Activated CD4-positive, alpha-beta T cell treated with anti-CD3 and anti-CD28 coated beads, Interleukin-2, amount 10 ng/mL, durations not matched to agents 24 days and 14 days (primary cell): ENCODE measurements at regions not wholly inside any gene's neighbourhood (a gene's known extent, or its start where the extent isn't known, plus 50 kb on each side); places are given as distances from the start of the nearest gene placed in this dataset.

ENCODE experiments used
- DNase-seq: peaks from one replicate; pipeline ENCODE4 v3.0.0; 2022
- H3K27ac Mint-ChIP-seq: one replicate; pipeline ENCODE4 v1.8.0; 2022; ENCODE audit warnings: mild to moderate bottlenecking, mixed read lengths
- H3K27me3 Mint-ChIP-seq: one replicate; pipeline ENCODE4 v1.8.0; 2022; ENCODE audit warnings: mixed read lengths
- H3K36me3 Mint-ChIP-seq: one replicate; pipeline ENCODE4 v1.8.0; 2022; ENCODE audit warnings: low read depth, mild to moderate bottlenecking, mixed read lengths
- H3K4me1 Mint-ChIP-seq: one replicate; pipeline ENCODE4 v1.8.0; 2021; ENCODE audit warnings: mixed read lengths
- H3K4me3 Mint-ChIP-seq: one replicate; pipeline ENCODE4 v1.8.0; 2022; ENCODE audit warnings: mild to moderate bottlenecking, moderate library complexity, mixed read lengths
- H3K9me3 Mint-ChIP-seq: one replicate; pipeline ENCODE4 v1.8.0; 2021; ENCODE audit warnings: mixed read lengths
- intact Hi-C: fragments of 100-400 bp; cut with micrococcal nuclease; formaldehyde crosslinking; loops from one replicate; pipeline ENCODE4 v1.15.1; 2023

DNA sequence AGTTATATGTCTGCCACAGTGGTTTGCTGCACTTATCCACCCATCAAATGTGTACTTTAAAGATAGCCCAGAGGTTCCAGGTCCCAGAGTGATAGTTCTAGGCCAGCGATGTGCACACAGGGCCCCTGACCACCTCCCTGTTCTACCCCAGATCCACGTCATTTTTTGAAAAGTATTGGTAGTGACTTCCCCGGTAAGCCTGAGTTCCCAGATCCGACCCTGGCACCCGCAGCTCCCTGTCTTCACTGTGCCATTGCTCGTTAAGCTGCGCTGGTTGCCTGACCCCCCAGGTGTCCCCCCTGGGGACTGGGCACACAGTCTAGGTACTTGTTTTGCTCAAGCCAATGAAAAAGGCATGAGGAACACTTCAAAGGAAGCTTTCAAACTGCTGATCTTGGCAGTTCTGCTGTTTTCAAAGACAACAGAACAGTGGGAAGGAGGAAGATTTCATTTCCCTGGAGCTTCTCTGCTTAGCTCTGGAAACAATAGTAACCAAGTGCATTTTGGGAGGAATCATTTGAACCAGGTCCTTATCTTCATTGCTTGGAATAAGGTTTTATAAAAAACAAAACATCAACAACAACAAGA lies 116.3 kb upstream of the TAB2 start:
- Mint-ChIP-seq H3K9me3 (peaks cover 33% of the 10 kb centered on the region), H3K27ac (no peak overlapping the region), H3K4me3 (no peak overlapping the region), H3K27me3 (no peaks in the 10 kb centered on the region), H3K4me1 (peaks cover 19% of the 10 kb centered on the region), H3K36me3 (peaks cover 72% of the 10 kb centered on the region)
- no peak for DNase-seq
- intact Hi-C loops = no loop called here

DNA sequence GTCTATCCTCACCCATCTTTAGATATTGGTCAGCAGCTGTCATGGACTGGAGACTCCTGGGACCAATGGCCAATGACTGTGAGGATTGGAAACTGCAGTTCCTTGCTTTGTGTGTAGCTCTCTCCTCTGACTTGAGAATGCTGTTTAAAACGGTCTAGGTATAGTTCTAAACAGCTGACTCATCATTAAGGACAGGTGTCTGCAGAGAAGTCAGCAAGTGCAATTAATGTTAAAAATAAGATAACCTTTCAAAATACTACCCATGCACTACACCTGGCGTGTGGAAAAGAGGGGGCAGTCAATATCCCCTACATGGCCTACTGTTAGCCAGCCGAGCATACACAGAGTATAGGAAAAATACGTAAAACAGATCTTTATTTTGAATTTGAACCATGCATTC lies 115.4 kb upstream of the TAB2 start:
- Mint-ChIP-seq H3K4me1 (peaks cover 18% of the 10 kb centered on the region), H3K27me3 (no peaks in the 10 kb centered on the region), H3K27ac (no peak overlapping the region), H3K9me3 (peaks cover 33% of the 10 kb centered on the region), H3K4me3 (no peak overlapping the region), H3K36me3 (peaks cover 69% of the 10 kb centered on the region)
- DNase-seq = no peak
- intact Hi-C loops = no loop called here

DNA sequence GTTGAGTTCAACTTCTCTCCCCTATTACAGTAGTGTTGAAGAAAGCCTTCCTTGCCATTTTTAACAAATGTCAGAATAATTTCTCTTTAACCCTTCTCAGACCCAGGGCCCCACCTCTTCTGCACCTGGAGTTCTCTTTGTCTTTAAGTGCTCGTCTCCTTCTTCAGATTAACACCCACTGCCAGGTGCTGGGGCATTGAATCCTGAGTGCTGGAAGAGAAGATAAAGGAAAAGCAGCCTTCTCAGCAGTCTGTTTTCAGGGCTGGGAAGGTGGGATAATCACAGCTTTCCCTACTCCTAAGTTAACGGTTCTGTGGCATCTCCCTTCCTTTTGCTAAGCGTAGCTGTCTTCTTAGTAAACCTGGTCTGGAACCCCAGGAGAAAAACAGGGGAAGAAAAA lies 114.6 kb upstream of the TAB2 start:
- no peak for DNase-seq
- intact Hi-C loops = no loop called here
- no peaks in the 10 kb centered on the region for H3K27me3 Mint-ChIP-seq
- peaks cover 20% of the 10 kb centered on the region for H3K4me1 Mint-ChIP-seq
- H3K36me3 Mint-ChIP-seq = peaks cover 70% of the 10 kb centered on the region
- peaks cover 27% of the 10 kb centered on the region for H3K9me3 Mint-ChIP-seq
- H3K4me3 Mint-ChIP-seq = no peak overlapping the region
- peak overlapping the region; percentile 45 for H3K27ac Mint-ChIP-seq

- Mint-ChIP-seq H3K27me3 (no peaks in the 10 kb centered on the region), H3K36me3 (peaks cover 68% of the 10 kb centered on the region), H3K4me3 (no peak overlapping the region), H3K9me3 (peaks cover 26% of the 10 kb centered on the region), H3K27ac (peak overlapping the region; percentile 67), H3K4me1 (peaks cover 19% of the 10 kb centered on the region)
- DNase-seq = no peak
- intact Hi-C loops = no loop called here
Observed at GRCh38 chr6:149203509-149203908, 114.0 kb upstream of the TAB2 start.

DNA sequence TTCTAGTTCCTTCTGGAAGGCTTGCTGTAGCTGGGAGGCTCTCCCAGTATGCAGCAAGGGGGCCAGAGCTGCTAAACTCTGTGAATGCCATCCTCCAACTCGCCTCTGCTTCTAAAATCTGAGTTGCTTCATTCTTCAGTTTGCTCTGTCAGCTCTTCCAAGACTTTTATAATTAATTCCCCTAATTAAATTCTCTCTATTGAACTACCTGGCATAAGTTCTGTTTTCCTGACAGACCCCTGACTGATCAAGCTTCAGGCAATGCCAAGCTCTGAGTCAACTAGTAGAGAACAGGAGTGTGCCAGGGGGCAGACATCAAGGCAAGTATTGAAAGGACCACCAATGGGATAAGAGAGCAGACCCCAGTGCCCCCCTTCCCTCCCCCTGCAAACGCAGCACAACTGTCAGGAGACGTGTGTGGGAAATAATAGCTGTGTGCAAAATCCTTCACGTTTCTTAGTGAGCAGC lies 109.3 kb upstream of the TAB2 start:
- no peak overlapping the region for H3K4me3 Mint-ChIP-seq
- H3K36me3 Mint-ChIP-seq = peaks cover 59% of the 10 kb centered on the region
- H3K4me1 Mint-ChIP-seq = peaks cover 33% of the 10 kb centered on the region
- H3K27me3 Mint-ChIP-seq = no peaks in the 10 kb centered on the region
- DNase-seq = no peak
- intact Hi-C loops = no loop called here
- peak overlapping the region; percentile 35 for H3K27ac Mint-ChIP-seq
- peaks cover 21% of the 10 kb centered on the region for H3K9me3 Mint-ChIP-seq

GRCh38 chr6:149209871-149210775 lies 107.4 kb upstream of the TAB2 start:
- Mint-ChIP-seq H3K27ac (no peak overlapping the region), H3K27me3 (no peaks in the 10 kb centered on the region), H3K36me3 (peaks cover 46% of the 10 kb centered on the region), H3K4me3 (no peak overlapping the region), H3K4me1 (peaks cover 26% of the 10 kb centered on the region), H3K9me3 (peaks cover 21% of the 10 kb centered on the region)
- DNase-seq = peak; percentile 78
- intact Hi-C loops = loop anchor here (1.0 to 5.0 kb wide), 4 partner anchors 56 to 287 kb away; no protein-coding TSS in a partner anchor

- no peak overlapping the region for H3K27ac Mint-ChIP-seq
- peaks cover 29% of the 10 kb centered on the region for H3K4me1 Mint-ChIP-seq
- peaks cover 15% of the 10 kb centered on the region for H3K9me3 Mint-ChIP-seq
- peak; percentile 74 for DNase-seq
- no peak overlapping the region for H3K4me3 Mint-ChIP-seq
- peaks cover 41% of the 10 kb centered on the region for H3K36me3 Mint-ChIP-seq
- intact Hi-C loops = loop anchor here (1.0 to 5.0 kb wide), 3 partner anchors 126 to 286 kb away; no protein-coding TSS in a partner anchor
- H3K27me3 Mint-ChIP-seq = no peaks in the 10 kb centered on the region
Observed at GRCh38 chr6:149211046-149211571, 106.4 kb upstream of the TAB2 start.

DNA sequence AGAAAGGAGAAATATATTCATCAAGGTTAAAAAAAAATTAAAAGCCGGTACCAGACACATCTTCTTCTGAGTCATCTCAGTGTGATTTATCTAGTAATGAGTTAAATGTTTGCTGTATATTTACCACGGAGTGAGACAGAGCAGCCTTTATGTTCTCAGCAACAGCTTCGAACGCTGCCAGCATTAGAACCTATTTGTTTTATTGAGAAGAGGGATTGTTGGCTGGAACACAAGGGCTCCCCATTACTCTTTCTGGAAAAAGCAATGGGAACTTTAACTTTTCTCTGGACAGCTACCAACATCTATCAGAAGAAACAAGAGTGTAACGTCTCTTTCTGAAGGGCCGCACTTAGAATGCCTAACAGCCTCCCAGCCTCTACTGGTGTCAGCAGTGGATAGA lies 105.3 kb upstream of the TAB2 start:
- DNase-seq = no peak
- Mint-ChIP-seq H3K4me3 (no peak overlapping the region), H3K27ac (no peak overlapping the region)

GRCh38 chr6:149212892-149213801 lies 104.4 kb upstream of the TAB2 start:
- DNase-seq = peak; percentile 79
- peaks cover 43% of the 10 kb centered on the region for H3K4me1 Mint-ChIP-seq
- intact Hi-C loops = loop anchor here (1.0 to 5.0 kb wide), 9 partner anchors 21 to 284 kb away; no protein-coding TSS in a partner anchor

More for the DNA sequence above, 105.3 kb upstream of the TAB2 start:
- intact Hi-C loops = loop anchor here (1.0 to 5.0 kb wide), 5 partner anchors 59 to 285 kb away; no protein-coding TSS in a partner anchor
- Mint-ChIP-seq H3K27me3 (no peaks in the 10 kb centered on the region), H3K9me3 (peaks cover 12% of the 10 kb centered on the region), H3K36me3 (peaks cover 40% of the 10 kb centered on the region), H3K4me1 (peaks cover 36% of the 10 kb centered on the region)

DNA sequence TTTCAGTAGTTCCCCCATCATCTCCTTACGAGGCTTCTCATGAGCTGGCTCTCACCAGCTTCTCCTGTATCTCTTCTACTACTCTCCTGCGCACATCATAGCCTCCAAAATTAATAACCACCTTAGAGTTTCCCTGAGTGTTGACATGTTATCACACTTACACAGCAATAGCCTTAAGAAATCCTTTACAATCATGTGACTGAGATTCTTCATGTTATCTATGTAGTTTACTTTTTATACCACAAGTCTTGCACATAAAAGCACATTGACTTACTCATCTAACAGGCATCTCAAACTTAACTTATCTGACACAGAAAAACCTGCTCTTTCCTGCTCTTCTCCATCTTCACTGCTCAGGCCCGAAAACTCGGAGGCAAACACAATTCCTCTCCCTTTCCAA lies 103.7 kb upstream of the TAB2 start:
- Mint-ChIP-seq H3K4me1 (peaks cover 47% of the 10 kb centered on the region), H3K4me3 (no peak overlapping the region), H3K27me3 (no peaks in the 10 kb centered on the region), H3K9me3 (peaks cover 8% of the 10 kb centered on the region), H3K36me3 (peaks cover 27% of the 10 kb centered on the region), H3K27ac (no peak overlapping the region)
- intact Hi-C loops = loop anchor here (1.0 to 5.0 kb wide), 8 partner anchors 20 to 283 kb away; no protein-coding TSS in a partner anchor
- DNase-seq = no peak

More at GRCh38 chr6:149212892-149213801, 104.4 kb upstream of the TAB2 start:
- Mint-ChIP-seq H3K9me3 (peaks cover 11% of the 10 kb centered on the region), H3K27ac (no peak overlapping the region), H3K4me3 (no peak overlapping the region), H3K27me3 (no peaks in the 10 kb centered on the region), H3K36me3 (peaks cover 32% of the 10 kb centered on the region)

GRCh38 chr6:149216459-149216858 lies 101.1 kb upstream of the TAB2 start:
- Mint-ChIP-seq H3K9me3 (peaks cover 8% of the 10 kb centered on the region), H3K27me3 (no peaks in the 10 kb centered on the region), H3K27ac (peak overlapping the region; percentile 83), H3K4me1 (peaks cover 33% of the 10 kb centered on the region), H3K36me3 (peaks cover 17% of the 10 kb centered on the region), H3K4me3 (no peak overlapping the region)
- intact Hi-C loops = loop anchor here (1.0 kb wide), 1 partner anchor 8 kb away; no protein-coding TSS in a partner anchor
- DNase-seq = no peak

DNA sequence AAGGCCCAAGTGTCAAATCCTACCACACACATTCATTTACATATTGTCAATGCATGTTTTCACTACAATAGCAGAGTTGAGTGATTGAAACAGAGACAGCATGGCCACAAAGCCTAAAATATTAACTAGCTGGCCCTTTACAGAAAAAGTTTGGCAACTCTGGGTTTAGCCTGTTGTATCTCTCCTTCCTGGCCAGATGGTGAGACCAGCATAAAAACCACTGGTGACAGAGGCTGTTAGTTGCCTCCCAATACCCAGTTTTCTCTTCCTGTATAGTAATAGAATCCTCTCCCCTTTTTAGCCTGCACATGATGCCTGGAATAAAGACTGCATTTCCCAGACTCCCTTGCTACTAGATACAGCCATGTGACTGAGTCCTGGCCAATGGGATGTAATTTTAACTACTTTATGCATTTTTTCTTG lies 100.0 kb upstream of the TAB2 start:
- intact Hi-C loops = no loop called here
- DNase-seq = no peak
- H3K4me3 Mint-ChIP-seq = peak overlapping the region; percentile 21

DNA sequence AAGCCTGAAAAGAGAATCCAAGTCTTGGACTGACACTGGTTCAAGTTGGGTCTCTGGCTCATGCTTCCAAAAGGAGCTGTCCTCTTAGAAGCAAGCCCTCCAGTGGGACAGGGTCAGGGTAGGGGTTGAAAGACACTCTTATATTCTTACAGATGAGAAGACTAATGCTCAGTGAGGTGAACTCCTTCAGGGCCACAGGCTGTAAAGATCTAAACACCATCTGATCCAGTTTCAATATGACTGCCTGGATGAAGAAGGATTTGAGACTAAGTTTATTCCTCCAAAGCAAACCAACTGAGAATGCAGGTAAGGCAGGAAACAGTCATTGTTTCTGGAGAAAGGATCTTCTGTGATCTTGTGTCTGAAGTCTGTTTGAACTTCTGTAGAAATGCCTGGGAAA lies 99.0 kb upstream of the TAB2 start:
- Mint-ChIP-seq H3K4me3 (peak overlapping the region; percentile 38), H3K9me3 (peaks cover 3% of the 10 kb centered on the region)

More for the DNA sequence above, 100.0 kb upstream of the TAB2 start:
- H3K27ac Mint-ChIP-seq = peak overlapping the region; percentile 78
- peaks cover 3% of the 10 kb centered on the region for H3K9me3 Mint-ChIP-seq
- peaks cover 22% of the 10 kb centered on the region for H3K36me3 Mint-ChIP-seq
- H3K27me3 Mint-ChIP-seq = no peaks in the 10 kb centered on the region
- peaks cover 36% of the 10 kb centered on the region for H3K4me1 Mint-ChIP-seq

More for the DNA sequence above, 99.0 kb upstream of the TAB2 start:
- H3K27me3 Mint-ChIP-seq = no peaks in the 10 kb centered on the region
- intact Hi-C loops = loop anchor here (1.0 kb wide), 1 partner anchor 16 kb away; no protein-coding TSS in a partner anchor
- H3K4me1 Mint-ChIP-seq = peaks cover 40% of the 10 kb centered on the region
- peak; percentile 73 for DNase-seq
- peaks cover 23% of the 10 kb centered on the region for H3K36me3 Mint-ChIP-seq
- peak overlapping the region; percentile 78 for H3K27ac Mint-ChIP-seq
